GM23338 (cell line): ENCODE measurements at regions not wholly inside any gene's neighbourhood (a gene's known extent, or its start where the extent isn't known, plus 50 kb on each side); places are given as distances from the start of the nearest gene placed in this dataset.

Experiments
- ATAC-seq: fragments of 200-7000 bp; cut with Tn5 transposase; 3 replicates; pipeline ENCODE4 v1.9.1; 2020
- DNase-seq: peaks from one replicate; pipeline ENCODE4 v3.0.0-alpha.2; 2015; ENCODE audit warnings: low spot score
- H2AFZ ChIP-seq: fragments of 200-600 bp; sonication (generic); 2 replicates; pipeline ENCODE4 v1.8.0; 2016; ENCODE audit warnings: antibody characterized with exemption, mild to moderate bottlenecking, moderate library complexity
- H3F3A ChIP-seq: fragments of 200-600 bp; sonication (generic); replicated peaks from 2 replicates; pipeline ENCODE4 v1.8.0; 2017; ENCODE audit warnings: antibody characterized with exemption, mixed run types, low read depth
- H3K27ac ChIP-seq: fragments of 200-600 bp; sonication (generic); 2 replicates; pipeline ENCODE4 v1.6.1; 2016; ENCODE audit warnings: low read depth
- H3K27me3 ChIP-seq: fragments of 200-600 bp; sonication (generic); 2 replicates; pipeline ENCODE4 v1.8.0; 2016; ENCODE audit warnings: mild to moderate bottlenecking, mixed run types, moderate library complexity; ENCODE audit not compliant: insufficient read depth
- H3K36me3 ChIP-seq: fragments of 200-600 bp; sonication (generic); 2 replicates; pipeline ENCODE4 v1.8.0; 2016; ENCODE audit warnings: mild to moderate bottlenecking; ENCODE audit not compliant: insufficient read depth
- H3K4me1 ChIP-seq: fragments of 200-600 bp; sonication (generic); 2 replicates; pipeline ENCODE4 v1.8.0; 2016; ENCODE audit warnings: mild to moderate bottlenecking, moderate library complexity; ENCODE audit not compliant: insufficient read depth
- H3K4me2 ChIP-seq: fragments of 200-600 bp; sonication (generic); 2 replicates; pipeline ENCODE4 v1.7.1; 2017; ENCODE audit warnings: mixed run types
- H3K4me3 ChIP-seq: fragments of 200-600 bp; sonication (generic); 2 replicates; pipeline ENCODE4 v1.6.1; 2016; ENCODE audit warnings: mixed run types
- H3K79me2 ChIP-seq: fragments of 200-600 bp; sonication (generic); replicated peaks from 2 replicates; pipeline ENCODE4 v1.8.0; 2017; ENCODE audit warnings: mild to moderate bottlenecking; ENCODE audit not compliant: insufficient read depth
- H3K9me2 ChIP-seq: fragments of 200-600 bp; sonication (generic); 2 replicates; pipeline ENCODE4 v1.8.0; 2017; ENCODE audit not compliant: insufficient read depth
- H4K20me1 ChIP-seq: fragments of 200-600 bp; sonication (generic); replicated peaks from 2 replicates; pipeline ENCODE4 v1.8.0; 2017; ENCODE audit warnings: mild to moderate bottlenecking; ENCODE audit not compliant: insufficient read depth
- H3K27ac Mint-ChIP-seq: 2 replicates; pipeline ENCODE4 v1.8.0; 2020; ENCODE audit warnings: inconsistent platforms, mild to moderate bottlenecking, moderate library complexity, mixed read lengths
- H3K27me3 Mint-ChIP-seq: 3 replicates; pipeline ENCODE4 v1.8.0; 2022; ENCODE audit warnings: low read depth, mild to moderate bottlenecking, moderate library complexity, mixed read lengths, inconsistent platforms; ENCODE audit not compliant: insufficient read depth, poor library complexity
- H3K36me3 Mint-ChIP-seq: 3 replicates; pipeline ENCODE4 v1.8.0; 2021; ENCODE audit warnings: low read depth, mild to moderate bottlenecking, inconsistent platforms, moderate library complexity, mixed read lengths
- H3K4me1 Mint-ChIP-seq: 3 replicates; pipeline ENCODE4 v1.8.0; 2020; ENCODE audit warnings: mild to moderate bottlenecking, inconsistent platforms, mixed read lengths
- H3K4me3 Mint-ChIP-seq: 3 replicates; pipeline ENCODE4 v1.8.0; 2021; ENCODE audit warnings: moderate library complexity, mild to moderate bottlenecking, inconsistent platforms, mixed read lengths
- H3K9me3 Mint-ChIP-seq: 3 replicates; pipeline ENCODE4 v1.8.0; 2020; ENCODE audit warnings: moderate library complexity, mild to moderate bottlenecking, inconsistent platforms, mixed read lengths
- CREB1 ChIP-seq: fragments of 250-450 bp; sonication (Bioruptor Pico); IDR thresholded peaks from 2 replicates; pipeline ENCODE4 v1.5.0; 2020; ENCODE audit warnings: low read depth, mild to moderate bottlenecking, moderate library complexity
- EZH2 ChIP-seq: fragments of 200-600 bp; sonication (generic); IDR thresholded peaks from one replicate; pipeline ENCODE4 v1.8.0; 2017; ENCODE audit warnings: antibody characterized with exemption, mild to moderate bottlenecking, low read depth; ENCODE audit not compliant: unreplicated experiment
- EZH2phosphoT487 ChIP-seq: fragments of 200-600 bp; sonication (generic); IDR thresholded peaks from one replicate; pipeline ENCODE4 v1.8.1; 2018; ENCODE audit warnings: antibody characterized with exemption; ENCODE audit not compliant: unreplicated experiment
- JUNB ChIP-seq: IDR thresholded peaks from one replicate; pipeline ENCODE4 v1.6.1; 2016; ENCODE audit warnings: antibody characterized with exemption; ENCODE audit not compliant: unreplicated experiment
- NANOG ChIP-seq: IDR thresholded peaks from 2 replicates; pipeline ENCODE4 v1.6.1; 2016; ENCODE audit warnings: antibody characterized with exemption, borderline replicate concordance
- STAT1 ChIP-seq: IDR thresholded peaks from one replicate; pipeline ENCODE4 v1.6.1; 2016; ENCODE audit warnings: antibody characterized with exemption; ENCODE audit not compliant: unreplicated experiment
- ZNF114 ChIP-seq: fragments of 250-450 bp; sonication (Bioruptor Pico); IDR thresholded peaks from 2 replicates; pipeline ENCODE4 v1.5.0; 2020; ENCODE audit warnings: mild to moderate bottlenecking, moderate library complexity
- ZNF331 ChIP-seq: fragments of 250-450 bp; sonication (Bioruptor Pico); IDR thresholded peaks from 2 replicates; pipeline ENCODE4 v1.5.0; 2020; ENCODE audit warnings: low read depth, mild to moderate bottlenecking, moderate library complexity
- TF ChIP-seq, protein P1 (sequence below): IDR thresholded peaks from 2 replicates; pipeline ENCODE4 v1.6.1; 2016; ENCODE audit warnings: antibody characterized with exemption
- TF ChIP-seq, protein P2 (sequence below), 2 experiments: fragments of 200-600 bp in 1 of 2; sonication (generic) in 1 of 2; conservative IDR thresholded peaks; 2 replicates each; pipeline versions ENCODE4 v1.5.1 to v1.6.1; 2016 to 2017; ENCODE audit warnings: antibody characterized with exemption in 2 of 2, low read depth in 2 of 2, mild to moderate bottlenecking in 2 of 2, moderate library complexity in 1 of 2
- TF ChIP-seq, protein P3 (sequence below): IDR thresholded peaks from one replicate; pipeline ENCODE4 v1.6.1; 2018; ENCODE audit warnings: antibody characterized with exemption; ENCODE audit not compliant: unreplicated experiment

DNA sequence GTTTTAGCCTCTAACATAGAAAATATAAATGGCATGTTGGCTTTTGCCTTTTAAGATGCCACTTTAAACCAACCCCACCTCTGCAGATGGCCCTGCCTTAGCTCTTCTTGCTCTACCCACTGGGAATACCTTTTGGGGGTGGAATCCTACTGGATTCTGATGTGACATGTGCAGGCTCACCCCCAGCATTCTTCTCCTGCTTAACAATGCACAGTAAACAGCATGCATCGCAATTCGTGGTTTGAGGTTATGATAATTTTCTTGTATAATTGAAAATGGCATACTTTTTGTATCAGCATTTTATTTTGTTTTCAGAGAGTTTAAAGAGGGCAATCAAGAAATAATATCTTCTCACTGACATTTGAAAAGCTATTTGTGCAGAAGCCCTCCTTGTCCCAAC lies 167.9 kb downstream of the AREG start:
- Mint-ChIP-seq H3K4me3 (no peak overlapping the region), H3K36me3 (no peaks in the 10 kb centered on the region), H3K27ac (no peak overlapping the region), H3K27me3 (no peaks in the 10 kb centered on the region), H3K9me3 (no peaks in the 10 kb centered on the region), H3K4me1 (no peaks in the 10 kb centered on the region)
- Histone ChIP-seq H3K27me3 (no peaks in the 10 kb centered on the region), H3K4me1 (no peaks in the 10 kb centered on the region), H2AFZ (no peak overlapping the region), H3K9me2 (no peaks in the 10 kb centered on the region), H3K79me2 (no peaks in the 10 kb centered on the region), H3K4me2 (no peak overlapping the region), H3K4me3 (no peak overlapping the region), H3K36me3 (no peaks in the 10 kb centered on the region), H3K27ac (no peak overlapping the region), H3F3A (no peaks in the 10 kb centered on the region), H4K20me1 (no peaks in the 10 kb centered on the region)
- ATAC-seq (no peak), DNase-seq (no peak)
- no peak for TF ChIP-seq ZNF114 (CRISPR knock-in tag)
- no peak for TF ChIP-seq EZH2phosphoT487
- no peak for TF ChIP-seq EZH2

DNA sequence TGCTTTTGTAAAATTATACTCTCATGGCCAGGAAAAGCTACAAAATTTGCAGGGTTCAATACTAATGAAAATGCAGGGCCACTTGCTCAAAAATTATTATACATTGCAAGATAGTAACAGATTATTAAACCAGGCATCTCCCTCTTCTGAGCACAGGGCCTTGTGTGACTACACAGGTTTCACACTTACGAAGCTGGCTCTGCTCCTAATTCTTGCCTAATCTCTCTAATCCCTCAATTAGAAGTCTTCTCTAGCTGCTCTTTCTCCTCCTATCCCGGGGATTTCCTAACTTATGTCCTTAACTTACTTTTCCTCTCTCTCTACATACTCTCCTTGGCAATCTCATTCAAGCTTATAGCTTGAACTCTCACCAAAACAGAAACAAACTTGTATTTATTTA lies 168.3 kb downstream of the AREG start:
- Mint-ChIP-seq H3K36me3 (no peaks in the 10 kb centered on the region), H3K27ac (no peak overlapping the region), H3K4me1 (no peaks in the 10 kb centered on the region), H3K9me3 (no peaks in the 10 kb centered on the region), H3K4me3 (no peak overlapping the region), H3K27me3 (no peaks in the 10 kb centered on the region)
- no peak overlapping the region for H3K27ac ChIP-seq
- H3K9me2 ChIP-seq: no peaks in the 10 kb centered on the region
- no peak overlapping the region for H3K4me2 ChIP-seq
- no peak overlapping the region for H3K4me3 ChIP-seq
- H3F3A ChIP-seq: no peaks in the 10 kb centered on the region
- ATAC-seq: no peak
- no peaks in the 10 kb centered on the region for H3K36me3 ChIP-seq
- no peaks in the 10 kb centered on the region for H4K20me1 ChIP-seq
- no peak overlapping the region for H2AFZ ChIP-seq
- H3K79me2 ChIP-seq: no peaks in the 10 kb centered on the region
- no peak for DNase-seq
- H3K27me3 ChIP-seq: no peaks in the 10 kb centered on the region
- no peaks in the 10 kb centered on the region for H3K4me1 ChIP-seq
- TF ChIP-seq NANOG (no peak), STAT1 (no peak), EZH2 (no peak), CREB1 (CRISPR knock-in tag) (no peak), JUNB (no peak), ZNF114 (CRISPR knock-in tag) (no peak), EZH2phosphoT487 (no peak), ZNF331 (CRISPR knock-in tag) (no peak)
- TF ChIP-seq, protein P1, sequence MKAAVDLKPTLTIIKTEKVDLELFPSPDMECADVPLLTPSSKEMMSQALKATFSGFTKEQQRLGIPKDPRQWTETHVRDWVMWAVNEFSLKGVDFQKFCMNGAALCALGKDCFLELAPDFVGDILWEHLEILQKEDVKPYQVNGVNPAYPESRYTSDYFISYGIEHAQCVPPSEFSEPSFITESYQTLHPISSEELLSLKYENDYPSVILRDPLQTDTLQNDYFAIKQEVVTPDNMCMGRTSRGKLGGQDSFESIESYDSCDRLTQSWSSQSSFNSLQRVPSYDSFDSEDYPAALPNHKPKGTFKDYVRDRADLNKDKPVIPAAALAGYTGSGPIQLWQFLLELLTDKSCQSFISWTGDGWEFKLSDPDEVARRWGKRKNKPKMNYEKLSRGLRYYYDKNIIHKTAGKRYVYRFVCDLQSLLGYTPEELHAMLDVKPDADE: no peak
- TF ChIP-seq, protein P2, sequence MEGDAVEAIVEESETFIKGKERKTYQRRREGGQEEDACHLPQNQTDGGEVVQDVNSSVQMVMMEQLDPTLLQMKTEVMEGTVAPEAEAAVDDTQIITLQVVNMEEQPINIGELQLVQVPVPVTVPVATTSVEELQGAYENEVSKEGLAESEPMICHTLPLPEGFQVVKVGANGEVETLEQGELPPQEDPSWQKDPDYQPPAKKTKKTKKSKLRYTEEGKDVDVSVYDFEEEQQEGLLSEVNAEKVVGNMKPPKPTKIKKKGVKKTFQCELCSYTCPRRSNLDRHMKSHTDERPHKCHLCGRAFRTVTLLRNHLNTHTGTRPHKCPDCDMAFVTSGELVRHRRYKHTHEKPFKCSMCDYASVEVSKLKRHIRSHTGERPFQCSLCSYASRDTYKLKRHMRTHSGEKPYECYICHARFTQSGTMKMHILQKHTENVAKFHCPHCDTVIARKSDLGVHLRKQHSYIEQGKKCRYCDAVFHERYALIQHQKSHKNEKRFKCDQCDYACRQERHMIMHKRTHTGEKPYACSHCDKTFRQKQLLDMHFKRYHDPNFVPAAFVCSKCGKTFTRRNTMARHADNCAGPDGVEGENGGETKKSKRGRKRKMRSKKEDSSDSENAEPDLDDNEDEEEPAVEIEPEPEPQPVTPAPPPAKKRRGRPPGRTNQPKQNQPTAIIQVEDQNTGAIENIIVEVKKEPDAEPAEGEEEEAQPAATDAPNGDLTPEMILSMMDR (conservative IDR thresholded peaks at IDR 0.05; ENCODE audit: low read depth in 2 of 2): no peak
- TF ChIP-seq, protein P3, sequence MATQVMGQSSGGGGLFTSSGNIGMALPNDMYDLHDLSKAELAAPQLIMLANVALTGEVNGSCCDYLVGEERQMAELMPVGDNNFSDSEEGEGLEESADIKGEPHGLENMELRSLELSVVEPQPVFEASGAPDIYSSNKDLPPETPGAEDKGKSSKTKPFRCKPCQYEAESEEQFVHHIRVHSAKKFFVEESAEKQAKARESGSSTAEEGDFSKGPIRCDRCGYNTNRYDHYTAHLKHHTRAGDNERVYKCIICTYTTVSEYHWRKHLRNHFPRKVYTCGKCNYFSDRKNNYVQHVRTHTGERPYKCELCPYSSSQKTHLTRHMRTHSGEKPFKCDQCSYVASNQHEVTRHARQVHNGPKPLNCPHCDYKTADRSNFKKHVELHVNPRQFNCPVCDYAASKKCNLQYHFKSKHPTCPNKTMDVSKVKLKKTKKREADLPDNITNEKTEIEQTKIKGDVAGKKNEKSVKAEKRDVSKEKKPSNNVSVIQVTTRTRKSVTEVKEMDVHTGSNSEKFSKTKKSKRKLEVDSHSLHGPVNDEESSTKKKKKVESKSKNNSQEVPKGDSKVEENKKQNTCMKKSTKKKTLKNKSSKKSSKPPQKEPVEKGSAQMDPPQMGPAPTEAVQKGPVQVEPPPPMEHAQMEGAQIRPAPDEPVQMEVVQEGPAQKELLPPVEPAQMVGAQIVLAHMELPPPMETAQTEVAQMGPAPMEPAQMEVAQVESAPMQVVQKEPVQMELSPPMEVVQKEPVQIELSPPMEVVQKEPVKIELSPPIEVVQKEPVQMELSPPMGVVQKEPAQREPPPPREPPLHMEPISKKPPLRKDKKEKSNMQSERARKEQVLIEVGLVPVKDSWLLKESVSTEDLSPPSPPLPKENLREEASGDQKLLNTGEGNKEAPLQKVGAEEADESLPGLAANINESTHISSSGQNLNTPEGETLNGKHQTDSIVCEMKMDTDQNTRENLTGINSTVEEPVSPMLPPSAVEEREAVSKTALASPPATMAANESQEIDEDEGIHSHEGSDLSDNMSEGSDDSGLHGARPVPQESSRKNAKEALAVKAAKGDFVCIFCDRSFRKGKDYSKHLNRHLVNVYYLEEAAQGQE: no peak
